Neural cell (in vitro differentiated cells): ENCODE measurements at regions not wholly inside any gene's neighbourhood (a gene's known extent, or its start where the extent isn't known, plus 50 kb on each side); places are given as distances from the start of the nearest gene placed in this dataset.

Experiments
- H2AFZ ChIP-seq: fragments of 200-600, 300-800 bp; sonication (generic), shearing (Covaris generic); 2 replicates; pipeline ENCODE4 v1.6.0; 2014; ENCODE audit warnings: low read depth, mild to moderate bottlenecking, antibody characterized with exemption, low read length, moderate library complexity
- H3F3A ChIP-seq: fragments of 200-600 bp; shearing (Covaris generic); 2 replicates; pipeline ENCODE4 v1.6.1; 2016; ENCODE audit warnings: mild to moderate bottlenecking, moderate library complexity, mixed read lengths, antibody characterized with exemption, low read length; ENCODE audit not compliant: insufficient read depth, poor library complexity, severe bottlenecking
- H3K27ac ChIP-seq: fragments of 200-600, 300-800 bp; sonication (generic), shearing (Covaris generic); 2 replicates; pipeline ENCODE4 v1.5.1; 2014; ENCODE audit warnings: mild to moderate bottlenecking, low read length, moderate library complexity
- H3K27me3 ChIP-seq: fragments of 300-800, 200-600 bp; sonication (generic), shearing (Covaris generic); 2 replicates; pipeline ENCODE4 v1.6.0; 2014; ENCODE audit warnings: mild to moderate bottlenecking, low read depth, low read length, moderate library complexity; ENCODE audit not compliant: insufficient read depth
- H3K36me3 ChIP-seq: fragments of 300-800, 200-600 bp; sonication (generic), shearing (Covaris generic); 2 replicates; pipeline ENCODE4 v1.5.1; 2014; ENCODE audit warnings: mild to moderate bottlenecking, antibody characterized with exemption, low read length, moderate library complexity; ENCODE audit not compliant: insufficient read depth
- H3K4me2 ChIP-seq: fragments of 300-800, 200-600 bp; sonication (generic), shearing (Covaris generic); 2 replicates; pipeline ENCODE4 v1.6.0; 2014; ENCODE audit warnings: mild to moderate bottlenecking, low read length
- H3K4me3 ChIP-seq: fragments of 300-800, 200-600 bp; sonication (generic), shearing (Covaris generic); 2 replicates; pipeline ENCODE4 v1.5.1; 2014; ENCODE audit warnings: mild to moderate bottlenecking, low read length, moderate library complexity
- H3K79me2 ChIP-seq: fragments of 200-600 bp; shearing (Covaris generic); replicated peaks from 2 replicates; pipeline ENCODE4 v1.6.0; 2014; ENCODE audit warnings: mild to moderate bottlenecking, low read length, moderate library complexity; ENCODE audit not compliant: insufficient read depth
- H3K9ac ChIP-seq: fragments of 300-800, 200-600 bp; sonication (generic), shearing (Covaris generic); 2 replicates; pipeline ENCODE4 v1.6.1; 2016; ENCODE audit warnings: mild to moderate bottlenecking, low read length, mixed read lengths
- H3K9me2 ChIP-seq: fragments of 200-600 bp; shearing (Covaris generic); 2 replicates; pipeline ENCODE4 v1.6.1; 2016; ENCODE audit warnings: mild to moderate bottlenecking, low read length, mixed read lengths; ENCODE audit not compliant: insufficient read depth
- H3K9me3 ChIP-seq: fragments of 200-600, 300-800 bp; sonication (generic), shearing (Covaris generic); 2 replicates; pipeline ENCODE4 v1.6.1; 2016; ENCODE audit warnings: mild to moderate bottlenecking, mixed run types, low read length, moderate library complexity, mixed read lengths
- H4K20me1 ChIP-seq: fragments of 200-600 bp; shearing (Covaris generic); 2 replicates; pipeline ENCODE4 v1.6.1; 2016; ENCODE audit warnings: mild to moderate bottlenecking, mixed run types; ENCODE audit not compliant: insufficient read depth
- EP300 ChIP-seq: fragments of 450-650 bp; conservative IDR thresholded peaks from 2 replicates; pipeline ENCODE4 v1.6.1; 2014; ENCODE audit warnings: antibody characterized with exemption, mild to moderate bottlenecking, moderate library complexity; ENCODE audit not compliant: poor library complexity, severe bottlenecking
- EZH2 ChIP-seq: fragments of 200-600, 300-800 bp; shearing (Covaris generic), sonication (generic); IDR thresholded peaks from 2 replicates; pipeline ENCODE4 v1.6.1; 2014; ENCODE audit warnings: antibody characterized with exemption, low read length, borderline replicate concordance, mild to moderate bottlenecking; ENCODE audit not compliant: insufficient read depth, poor library complexity, severe bottlenecking
- MXI1 ChIP-seq: fragments of 450-650 bp; conservative IDR thresholded peaks from 2 replicates; pipeline ENCODE4 v1.6.1; 2014; ENCODE audit warnings: antibody characterized with exemption, mild to moderate bottlenecking; ENCODE audit not compliant: poor library complexity, severe bottlenecking
- POLR2AphosphoS5 ChIP-seq: IDR thresholded peaks from 2 replicates; pipeline ENCODE4 v1.6.1; 2012
- RAD21 ChIP-seq: fragments of 450-650 bp; conservative IDR thresholded peaks from 2 replicates; pipeline ENCODE4 v1.6.1; 2014; ENCODE audit warnings: antibody characterized with exemption, mild to moderate bottlenecking, moderate library complexity
- SMC3 ChIP-seq: fragments of 450-650 bp; conservative IDR thresholded peaks from 2 replicates; pipeline ENCODE4 v1.6.1; 2014; ENCODE audit warnings: antibody characterized with exemption, mild to moderate bottlenecking, moderate library complexity; ENCODE audit not compliant: poor library complexity
- TAF1 ChIP-seq: IDR thresholded peaks from 2 replicates; pipeline ENCODE4 v1.6.1; 2012; ENCODE audit warnings: low read depth
- TF ChIP-seq, protein P1 (sequence below): IDR thresholded peaks from 2 replicates; pipeline ENCODE4 v1.6.1; 2012; ENCODE audit warnings: borderline replicate concordance
- TF ChIP-seq, protein P2 (sequence below): fragments of 450-650 bp; IDR thresholded peaks from 2 replicates; pipeline ENCODE4 v1.5.1; 2014; ENCODE audit warnings: antibody characterized with exemption, mild to moderate bottlenecking, moderate library complexity; ENCODE audit not compliant: poor library complexity, severe bottlenecking

DNA sequence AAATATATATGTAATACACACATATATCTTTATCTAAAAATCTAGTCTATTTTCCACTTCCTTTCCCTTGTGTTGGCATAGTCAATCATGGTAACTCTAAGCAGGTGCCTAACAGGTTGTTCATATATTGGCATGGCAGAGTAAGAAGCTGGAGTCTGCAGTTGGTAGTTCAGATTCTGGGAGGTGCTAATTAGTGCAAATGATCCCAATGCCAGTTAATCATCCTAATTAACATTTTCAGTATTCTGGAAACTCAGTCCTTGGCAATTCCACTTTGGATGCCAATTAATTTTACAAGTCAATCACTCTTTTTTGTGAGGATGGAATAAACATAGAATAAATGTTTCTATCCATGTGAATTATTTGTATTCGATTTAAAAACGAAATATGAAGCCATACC, 863.7 kb upstream of the SOX9 start:
- no peak overlapping the region for H3K4me2 ChIP-seq
- H3F3A ChIP-seq = no peaks in the 10 kb centered on the region
- H3K9ac ChIP-seq = no peak overlapping the region
- H3K27ac ChIP-seq = no peak overlapping the region
- TF ChIP-seq POLR2AphosphoS5 = no peak
- TF ChIP-seq, protein P1, sequence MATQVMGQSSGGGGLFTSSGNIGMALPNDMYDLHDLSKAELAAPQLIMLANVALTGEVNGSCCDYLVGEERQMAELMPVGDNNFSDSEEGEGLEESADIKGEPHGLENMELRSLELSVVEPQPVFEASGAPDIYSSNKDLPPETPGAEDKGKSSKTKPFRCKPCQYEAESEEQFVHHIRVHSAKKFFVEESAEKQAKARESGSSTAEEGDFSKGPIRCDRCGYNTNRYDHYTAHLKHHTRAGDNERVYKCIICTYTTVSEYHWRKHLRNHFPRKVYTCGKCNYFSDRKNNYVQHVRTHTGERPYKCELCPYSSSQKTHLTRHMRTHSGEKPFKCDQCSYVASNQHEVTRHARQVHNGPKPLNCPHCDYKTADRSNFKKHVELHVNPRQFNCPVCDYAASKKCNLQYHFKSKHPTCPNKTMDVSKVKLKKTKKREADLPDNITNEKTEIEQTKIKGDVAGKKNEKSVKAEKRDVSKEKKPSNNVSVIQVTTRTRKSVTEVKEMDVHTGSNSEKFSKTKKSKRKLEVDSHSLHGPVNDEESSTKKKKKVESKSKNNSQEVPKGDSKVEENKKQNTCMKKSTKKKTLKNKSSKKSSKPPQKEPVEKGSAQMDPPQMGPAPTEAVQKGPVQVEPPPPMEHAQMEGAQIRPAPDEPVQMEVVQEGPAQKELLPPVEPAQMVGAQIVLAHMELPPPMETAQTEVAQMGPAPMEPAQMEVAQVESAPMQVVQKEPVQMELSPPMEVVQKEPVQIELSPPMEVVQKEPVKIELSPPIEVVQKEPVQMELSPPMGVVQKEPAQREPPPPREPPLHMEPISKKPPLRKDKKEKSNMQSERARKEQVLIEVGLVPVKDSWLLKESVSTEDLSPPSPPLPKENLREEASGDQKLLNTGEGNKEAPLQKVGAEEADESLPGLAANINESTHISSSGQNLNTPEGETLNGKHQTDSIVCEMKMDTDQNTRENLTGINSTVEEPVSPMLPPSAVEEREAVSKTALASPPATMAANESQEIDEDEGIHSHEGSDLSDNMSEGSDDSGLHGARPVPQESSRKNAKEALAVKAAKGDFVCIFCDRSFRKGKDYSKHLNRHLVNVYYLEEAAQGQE = no peak
- no peak for TF ChIP-seq EP300
- TF ChIP-seq TAF1 = no peak
- no peak for TF ChIP-seq EZH2
- TF ChIP-seq RAD21 = no peak
- no peaks in the 10 kb centered on the region for H3K79me2 ChIP-seq
- no peak overlapping the region for H2AFZ ChIP-seq
- H3K9me2 ChIP-seq = no peaks in the 10 kb centered on the region
- H3K9me3 ChIP-seq = no peaks in the 10 kb centered on the region
- no peak overlapping the region for H3K4me3 ChIP-seq
- H3K36me3 ChIP-seq = no peaks in the 10 kb centered on the region
- H3K27me3 ChIP-seq = no peaks in the 10 kb centered on the region
- H4K20me1 ChIP-seq = no peaks in the 10 kb centered on the region

DNA sequence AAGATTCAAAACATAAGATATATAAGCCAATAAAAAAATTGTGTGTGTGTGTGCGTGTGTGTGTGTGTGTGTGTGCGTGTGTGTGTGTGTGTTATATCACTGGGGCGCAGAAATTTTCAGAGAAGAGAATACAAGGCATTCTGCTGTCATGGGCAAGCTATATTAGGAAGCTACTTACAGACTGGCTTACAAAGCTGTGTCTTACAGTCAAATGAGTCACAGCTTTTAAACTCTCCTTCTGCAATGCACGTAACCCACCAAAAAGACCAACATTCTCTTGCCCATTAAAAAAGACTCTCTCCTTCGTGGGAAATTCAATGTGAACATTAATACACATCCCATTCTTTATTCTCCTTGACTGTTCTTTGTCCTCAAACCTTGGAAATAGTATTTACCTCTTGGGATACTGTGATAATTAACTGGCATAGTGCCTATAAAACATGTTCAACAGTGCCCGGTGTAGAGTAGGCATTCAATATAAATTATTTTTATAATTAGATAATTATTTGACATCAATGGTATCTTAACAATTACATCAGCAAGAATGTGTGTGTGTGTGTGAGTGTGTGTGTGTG, 860.4 kb upstream of the SOX9 start:
- no peak overlapping the region for H2AFZ ChIP-seq
- no peaks in the 10 kb centered on the region for H4K20me1 ChIP-seq
- no peak overlapping the region for H3K27ac ChIP-seq
- H3K9ac ChIP-seq = no peak overlapping the region
- no peaks in the 10 kb centered on the region for H3K27me3 ChIP-seq
- H3K79me2 ChIP-seq = no peaks in the 10 kb centered on the region
- no peak overlapping the region for H3K4me2 ChIP-seq
- H3F3A ChIP-seq = no peaks in the 10 kb centered on the region
- TF ChIP-seq MXI1 = no peak
- no peak for TF ChIP-seq RAD21
- TF ChIP-seq POLR2AphosphoS5 = no peak
- TF ChIP-seq, protein P1 = no peak
- TF ChIP-seq TAF1 = no peak
- no peak for TF ChIP-seq EZH2
- TF ChIP-seq, protein P2, sequence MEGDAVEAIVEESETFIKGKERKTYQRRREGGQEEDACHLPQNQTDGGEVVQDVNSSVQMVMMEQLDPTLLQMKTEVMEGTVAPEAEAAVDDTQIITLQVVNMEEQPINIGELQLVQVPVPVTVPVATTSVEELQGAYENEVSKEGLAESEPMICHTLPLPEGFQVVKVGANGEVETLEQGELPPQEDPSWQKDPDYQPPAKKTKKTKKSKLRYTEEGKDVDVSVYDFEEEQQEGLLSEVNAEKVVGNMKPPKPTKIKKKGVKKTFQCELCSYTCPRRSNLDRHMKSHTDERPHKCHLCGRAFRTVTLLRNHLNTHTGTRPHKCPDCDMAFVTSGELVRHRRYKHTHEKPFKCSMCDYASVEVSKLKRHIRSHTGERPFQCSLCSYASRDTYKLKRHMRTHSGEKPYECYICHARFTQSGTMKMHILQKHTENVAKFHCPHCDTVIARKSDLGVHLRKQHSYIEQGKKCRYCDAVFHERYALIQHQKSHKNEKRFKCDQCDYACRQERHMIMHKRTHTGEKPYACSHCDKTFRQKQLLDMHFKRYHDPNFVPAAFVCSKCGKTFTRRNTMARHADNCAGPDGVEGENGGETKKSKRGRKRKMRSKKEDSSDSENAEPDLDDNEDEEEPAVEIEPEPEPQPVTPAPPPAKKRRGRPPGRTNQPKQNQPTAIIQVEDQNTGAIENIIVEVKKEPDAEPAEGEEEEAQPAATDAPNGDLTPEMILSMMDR = no peak
- TF ChIP-seq EP300 = no peak
- no peak for TF ChIP-seq SMC3
- H3K9me2 ChIP-seq = no peaks in the 10 kb centered on the region
- no peak overlapping the region for H3K4me3 ChIP-seq
- H3K9me3 ChIP-seq = no peaks in the 10 kb centered on the region
- H3K36me3 ChIP-seq = no peaks in the 10 kb centered on the region
